ENCODE measurements at regions not wholly inside any gene's neighbourhood (a gene's known extent, or its start where the extent isn't known, plus 50 kb on each side); places are given as distances from the start of the nearest gene placed in this dataset.

DNA sequence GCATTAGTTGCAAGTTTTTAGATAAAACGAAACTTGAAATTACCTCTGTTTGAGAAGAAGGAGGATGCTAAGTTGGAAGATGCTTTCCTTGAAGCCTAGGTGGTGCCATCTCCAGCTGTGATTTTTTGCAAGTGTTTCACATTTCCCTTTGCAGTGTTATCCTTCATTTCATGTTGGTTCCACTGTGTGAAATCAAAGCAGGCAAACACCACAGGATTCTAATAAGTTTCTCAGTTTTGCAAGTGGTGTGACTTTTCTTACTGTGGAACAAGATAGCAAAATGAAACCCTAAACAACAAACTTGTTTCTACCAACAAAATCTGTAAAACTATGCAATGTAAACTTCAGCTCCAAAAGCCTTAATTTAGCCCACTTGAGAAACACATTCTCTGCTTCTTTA is 260.9 kb downstream of the OXSM start:
- Histone ChIP-seq H4K91ac (replicated peaks; ENCODE audit: insufficient read length, low read length) (no peak overlapping the region), H2BK120ac (replicated peaks; ENCODE audit: low read depth, low read length) (no peak overlapping the region), H4K5ac (ENCODE audit: insufficient read length, low read depth, low read length) (no peak overlapping the region), H2BK15ac (ENCODE audit: low read length) (no peak overlapping the region), H3K23ac (ENCODE audit: insufficient read length) (no peak overlapping the region), H3K27ac (ENCODE audit: low read depth, low read length) (no peak overlapping the region), H3K4ac (replicated peaks; ENCODE audit: insufficient read length, low read depth, low read length) (no peak overlapping the region), H3K79me1 (ENCODE audit: low read depth, low read length) (no peaks in the 10 kb centered on the region), H3K36me3 (ENCODE audit: control insufficient read depth in 2 of 4, insufficient read depth in 4 of 4, low read length in 3 of 4) (no peaks in the 10 kb centered on the region), H3K27me3 (replicated peaks in 1 of 4; ENCODE audit: control insufficient read depth in 3 of 4, extremely low read depth in 1 of 4, insufficient read depth in 3 of 4, low read length in 3 of 4) (no peaks in the 10 kb centered on the region), H3K23me2 (ENCODE audit: low read depth, low read length) (no peaks in the 10 kb centered on the region), H3K4me1 (replicated peaks in 1 of 4; ENCODE audit: control insufficient read depth in 3 of 4, insufficient read depth in 4 of 4, low read length in 3 of 4) (no peaks in the 10 kb centered on the region), H2AK5ac (ENCODE audit: low read depth, low read length) (no peak overlapping the region), H3K56ac (replicated peaks; ENCODE audit: insufficient read length, low read depth, low read length) (no peak overlapping the region), H2BK5ac (ENCODE audit: low read depth, low read length) (no peak overlapping the region), H3K4me2 (ENCODE audit: insufficient read depth in 1 of 2, low read depth in 2 of 2, low read length in 2 of 2) (no peak overlapping the region), H3K9me3 (ENCODE audit: insufficient read depth in 2 of 2, low read depth in 1 of 2, low read length in 1 of 2) (no peaks in the 10 kb centered on the region), H3K79me2 (ENCODE audit: control insufficient read depth in 1 of 2, insufficient read depth in 2 of 2, low read length in 2 of 2) (no peaks in the 10 kb centered on the region), H3K14ac (ENCODE audit: insufficient read length) (no peak overlapping the region), H3K9ac (replicated peaks in 1 of 4; ENCODE audit: extremely low read depth in 1 of 4, low read depth in 3 of 4, low read length in 3 of 4) (no peak overlapping the region), H2BK12ac (ENCODE audit: low read depth, low read length) (no peak overlapping the region), H4K20me1 (replicated peaks in 1 of 2; ENCODE audit: control insufficient read depth in 1 of 2, insufficient read depth in 2 of 2, low read length in 2 of 2) (no peaks in the 10 kb centered on the region), H2AFZ (ENCODE audit: low read length) (no peak overlapping the region), H3K18ac (ENCODE audit: extremely low read depth, low read length) (no peak overlapping the region), H4K8ac (ENCODE audit: extremely low read depth, insufficient read depth, low read length) (no peak overlapping the region), H2BK20ac (ENCODE audit: low read length) (no peak overlapping the region), H3K4me3 (ENCODE audit: extremely low read depth in 1 of 4, insufficient read depth in 2 of 4, low read depth in 3 of 4, low read length in 4 of 4) (no peak overlapping the region)
- 85% methylated on average over 1 of the region's 1 CpG; no CpG with 5 or more reads in 1 of the 2 experiments for WGBS, 2 experiments (ENCODE audit: extremely low coverage in 1 of 2, insufficient coverage in 1 of 2, insufficient read length in 1 of 2, insufficient replicate concordance in 2 of 2, low coverage in 1 of 2, low lambda C conversion rate in 2 of 2, missing lambda C conversion rate in 1 of 2)
- ChIA-PET POLR2A (ENCODE audit: partially characterized antibody) (no interaction called here), CTCF (ENCODE audit: partially characterized antibody) (no interaction called here)
- DNase-seq (ENCODE audit: low read depth in 1 of 2, low spot score in 2 of 2), result no peak
- FAIRE-seq, result no peak
- TF ChIP-seq YY1 (IDR thresholded peaks at IDR 0.05; ENCODE audit: low read depth, low read length) (no peak), RAD21 (IDR thresholded peaks at IDR 0.05 in 1 of 2, conservative IDR thresholded peaks at IDR 0.05 in 1 of 2; ENCODE audit: low read depth in 2 of 2, low read length in 2 of 2) (no peak), RFX5 (IDR thresholded peaks at IDR 0.05; ENCODE audit: borderline replicate concordance, low read depth, low read length) (no peak), CBX8 (IDR thresholded peaks at IDR 0.05; ENCODE audit: borderline replicate concordance, low read depth, low read length) (no peak), CTCF (IDR thresholded peaks at IDR 0.05; ENCODE audit: control extremely low read depth in 1 of 3, insufficient read depth in 1 of 3, low read depth in 1 of 3, low read length in 3 of 3) (no peak), CEBPB (IDR thresholded peaks at IDR 0.05; ENCODE audit: low read depth, low read length) (no peak), EZH2 (IDR thresholded peaks at IDR 0.05; ENCODE audit: low read depth, low read length, severe bottlenecking) (no peak), TAF1 (IDR thresholded peaks at IDR 0.05; ENCODE audit: low read depth, low read length) (no peak), HDAC6 (IDR thresholded peaks at IDR 0.05; ENCODE audit: low read depth, low read length) (no peak)
- TF ChIP-seq, protein P1, sequence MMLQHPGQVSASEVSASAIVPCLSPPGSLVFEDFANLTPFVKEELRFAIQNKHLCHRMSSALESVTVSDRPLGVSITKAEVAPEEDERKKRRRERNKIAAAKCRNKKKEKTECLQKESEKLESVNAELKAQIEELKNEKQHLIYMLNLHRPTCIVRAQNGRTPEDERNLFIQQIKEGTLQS (IDR thresholded peaks at IDR 0.05; ENCODE audit: insufficient read depth, low read depth, low read length), result no peak
- TF ChIP-seq, protein P2, sequence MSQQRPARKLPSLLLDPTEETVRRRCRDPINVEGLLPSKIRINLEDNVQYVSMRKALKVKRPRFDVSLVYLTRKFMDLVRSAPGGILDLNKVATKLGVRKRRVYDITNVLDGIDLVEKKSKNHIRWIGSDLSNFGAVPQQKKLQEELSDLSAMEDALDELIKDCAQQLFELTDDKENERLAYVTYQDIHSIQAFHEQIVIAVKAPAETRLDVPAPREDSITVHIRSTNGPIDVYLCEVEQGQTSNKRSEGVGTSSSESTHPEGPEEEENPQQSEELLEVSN (IDR thresholded peaks at IDR 0.05), result no peak
